ENCODE measurements at regions not wholly inside any gene's neighbourhood (a gene's known extent, or its start where the extent isn't known, plus 50 kb on each side); places are given as distances from the start of the nearest gene placed in this dataset.

DNA sequence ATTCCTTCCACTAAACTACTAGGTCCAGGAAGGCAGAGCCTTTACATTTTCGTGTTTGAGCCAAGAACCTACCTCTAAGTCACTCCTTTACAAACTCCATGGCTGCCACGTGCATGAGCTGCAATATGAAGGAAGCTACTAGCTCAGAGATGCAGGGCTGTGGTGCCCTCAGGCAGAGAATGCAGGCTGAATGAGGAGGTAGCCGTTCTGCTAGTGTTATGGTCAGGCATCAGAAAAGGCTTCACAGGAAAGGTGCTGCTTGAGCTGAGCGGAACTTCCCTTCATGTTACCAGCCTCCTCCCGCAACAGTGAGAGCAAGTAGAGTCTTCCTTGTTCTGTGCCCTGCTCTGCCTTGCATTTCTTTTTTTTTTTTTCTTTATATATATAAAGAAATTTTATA lies 148.3 kb upstream of the PACRGL start:
- TF ChIP-seq FOS (IDR thresholded peaks at IDR 0.05; ENCODE audit: extremely low read depth, insufficient read length) (no peak), ZBTB7A (IDR thresholded peaks at IDR 0.05; ENCODE audit: borderline replicate concordance, control insufficient read depth, low read depth, low read length) (no peak)
